H1 (cell line): ENCODE measurements at regions not wholly inside any gene's neighbourhood (a gene's known extent, or its start where the extent isn't known, plus 50 kb on each side); places are given as distances from the start of the nearest gene placed in this dataset.

Experiments used
- ASH2L ChIP-seq: fragments of 200-600, 300-600 bp; sonication (generic); IDR thresholded peaks from one replicate; pipeline ENCODE4 v1.7.1; 2017; ENCODE audit warnings: low read length
- BRCA1 ChIP-seq: IDR thresholded peaks from 2 replicates; pipeline ENCODE4 v1.6.1; 2012; ENCODE audit warnings: low read depth, low read length, improper control_type of control experiment
- CREB1 ChIP-seq: IDR thresholded peaks from 2 replicates; pipeline ENCODE4 v1.6.1; 2012; ENCODE audit warnings: inconsistent platforms
- EGR1 ChIP-seq: IDR thresholded peaks from 2 replicates; pipeline ENCODE4 v1.6.1; 2011; ENCODE audit warnings: low read depth, low read length, borderline replicate concordance
- POLR2AphosphoS5 ChIP-seq: IDR thresholded peaks from 2 replicates; pipeline ENCODE4 v1.6.1; 2011; ENCODE audit warnings: low read depth, low read length
- RBBP5 ChIP-seq: IDR thresholded peaks from 2 replicates; pipeline ENCODE4 v1.7.1; 2012; ENCODE audit warnings: low read depth, mild to moderate bottlenecking, inconsistent platforms, low read length, moderate library complexity, borderline replicate concordance
- SUZ12 ChIP-seq: fragments of 200-600 bp; sonication (generic); IDR thresholded peaks from 2 replicates; pipeline ENCODE4 v1.6.1; 2012; ENCODE audit warnings: mild to moderate bottlenecking, inconsistent platforms, low read length, moderate library complexity, mixed read lengths

DNA sequence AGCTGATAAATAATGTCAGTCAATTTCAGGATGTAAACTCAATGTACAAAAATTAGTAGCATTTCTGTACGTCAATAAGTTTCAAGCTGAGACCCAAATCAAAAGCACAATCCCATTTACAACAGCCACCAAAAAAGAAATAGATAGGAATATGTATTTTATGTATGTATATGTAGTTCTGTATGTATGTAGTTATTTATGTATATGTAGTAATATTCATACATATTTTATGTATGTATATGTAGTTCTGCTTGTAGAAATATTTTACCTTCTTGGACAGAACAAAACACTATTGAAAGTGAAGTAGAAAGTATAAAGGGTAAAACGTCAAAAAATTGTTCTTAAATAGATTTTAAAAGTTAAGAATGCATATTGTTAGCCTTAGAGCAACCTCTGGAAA is 591.0 kb upstream of the SETBP1 start (continued):
- TF ChIP-seq SUZ12 (no peak), EGR1 (no peak), ASH2L (no peak), RBBP5 (no peak), BRCA1 (no peak), POLR2AphosphoS5 (no peak), CREB1 (no peak)
